Hippocampal formation (tissue), 2 donors: ENCODE measurements at regions not wholly inside any gene's neighbourhood (a gene's known extent, or its start where the extent isn't known, plus 50 kb on each side); places are given as distances from the start of the nearest gene placed in this dataset.

Source experiments
- DNase-seq, 2 donors: peaks; one replicate each; lab custom pipeline; 2025; lab: John Stamatoyannopoulos, UW

- DNase-seq = no peak
Observed at GRCh38 chr3:67791620-67792019, 137.2 kb upstream of the SUCLG2 start.

GRCh38 chr3:67790043-67790442, 135.6 kb upstream of the SUCLG2 start:
- peak in 1 of 2 donors; percentile 1 for DNase-seq

GRCh38 chr3:67788396-67788795, 134.0 kb upstream of the SUCLG2 start:
- DNase-seq = no peak

- DNase-seq = no peak
Observed at GRCh38 chr3:67783281-67784250, 129.2 kb upstream of the SUCLG2 start.

- no peak for DNase-seq
Observed at GRCh38 chr3:67781871-67782270, 127.5 kb upstream of the SUCLG2 start.

- no peak for DNase-seq
Observed at GRCh38 chr3:67781218-67781617, 126.8 kb upstream of the SUCLG2 start.

GRCh38 chr3:67774676-67775075, 120.3 kb upstream of the SUCLG2 start:
- no peak for DNase-seq

- DNase-seq = no peak
Observed at GRCh38 chr3:67765575-67765974, 111.2 kb upstream of the SUCLG2 start.

GRCh38 chr3:67745296-67745695, 90.9 kb upstream of the SUCLG2 start:
- DNase-seq = no peak

GRCh38 chr3:67744699-67745098, 90.3 kb upstream of the SUCLG2 start:
- no peak for DNase-seq

- no peak for DNase-seq
Observed at GRCh38 chr3:67739851-67740250, 85.4 kb upstream of the SUCLG2 start.

GRCh38 chr3:67737906-67738865, 83.8 kb upstream of the SUCLG2 start:
- no peak for DNase-seq

GRCh38 chr3:67737140-67737539, 82.7 kb upstream of the SUCLG2 start:
- no peak for DNase-seq

- no peak for DNase-seq
Observed at GRCh38 chr3:67733269-67733950, 79.0 kb upstream of the SUCLG2 start.

GRCh38 chr3:67724434-67724833, 70.0 kb upstream of the SUCLG2 start:
- DNase-seq = no peak

- no peak for DNase-seq
Observed at GRCh38 chr3:67723863-67724262, 69.5 kb upstream of the SUCLG2 start.

- DNase-seq = no peak
Observed at GRCh38 chr3:67719333-67719732, 64.9 kb upstream of the SUCLG2 start.

- no peak for DNase-seq
Observed at GRCh38 chr3:67715971-67716370, 61.6 kb upstream of the SUCLG2 start.

- DNase-seq = no peak
Observed at GRCh38 chr3:67713764-67714469, 59.5 kb upstream of the SUCLG2 start.

- no peak for DNase-seq
Observed at GRCh38 chr3:67712259-67712658, 57.8 kb upstream of the SUCLG2 start.

- no peak for DNase-seq
Observed at GRCh38 chr3:67710396-67710795, 56.0 kb upstream of the SUCLG2 start.
